ENCODE measurements at regions not wholly inside any gene's neighbourhood (a gene's known extent, or its start where the extent isn't known, plus 50 kb on each side); places are given as distances from the start of the nearest gene placed in this dataset.
A peak's percentile ranks its signal among the peaks of the same experiment; 100 is the strongest.

DNA sequence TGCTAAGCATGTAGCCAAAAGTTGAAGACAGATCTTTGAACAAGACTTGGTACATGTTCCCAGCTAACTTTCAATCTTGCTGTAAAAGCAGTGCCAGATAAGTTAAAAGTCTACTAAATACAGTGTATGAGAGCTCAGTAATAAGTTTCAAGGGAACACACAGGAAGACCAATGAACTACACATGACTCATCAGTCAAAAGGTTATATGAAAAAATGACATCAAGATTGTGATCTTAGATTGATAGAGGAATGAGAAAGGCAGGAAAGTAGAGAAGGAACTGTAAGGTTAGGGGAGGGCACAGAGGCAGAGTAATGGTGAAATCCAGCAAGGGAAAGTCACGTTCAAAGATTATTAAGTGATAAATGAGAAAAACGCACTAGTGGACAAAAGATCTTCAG is 249.9 kb upstream of the FLRT2 start:
- Histone ChIP-seq H3K4me1 (ENCODE audit: control insufficient read depth, extremely low read depth, insufficient read depth, low read length) (peaks cover 23% of the 10 kb centered on the region), H2AFZ (ENCODE audit: low read depth, low read length) (peak overlapping the region; percentile 27), H3K36me3 (ENCODE audit: control insufficient read depth in 2 of 2, extremely low read depth in 1 of 2, insufficient read depth in 2 of 2, low read length in 2 of 2) (no peaks in the 10 kb centered on the region), H4K20me1 (replicated peaks; ENCODE audit: control insufficient read depth, extremely low read depth, insufficient read depth, low read length) (no peaks in the 10 kb centered on the region), H3K27ac (ENCODE audit: insufficient read depth, low read depth, low read length) (peak overlapping the region; percentile 29), H3K4me3 (replicated peaks in 1 of 3; ENCODE audit: insufficient read depth in 1 of 3, low read depth in 1 of 3, low read length in 3 of 3) (no peak overlapping the region), H3K9me3 (replicated peaks; ENCODE audit: control insufficient read depth, insufficient read depth, low read length) (no peaks in the 10 kb centered on the region), H3K79me2 (ENCODE audit: control insufficient read depth, insufficient read depth, low read length) (no peaks in the 10 kb centered on the region), H3K9me1 (replicated peaks; ENCODE audit: control insufficient read depth, extremely low read depth, insufficient read depth, low read length) (no peaks in the 10 kb centered on the region), H3K4me2 (ENCODE audit: insufficient read depth, low read length) (peak overlapping the region; percentile 50), H3K9ac (replicated peaks; ENCODE audit: extremely low read depth, insufficient read depth, low read length) (no peak overlapping the region), H3K27me3 (ENCODE audit: control insufficient read depth in 2 of 2, insufficient read depth in 2 of 2, low read length in 2 of 2) (no peaks in the 10 kb centered on the region)
- DNase-seq (ENCODE audit: low read depth, low spot score): peak; percentile 69
- dilution Hi-C loops (cut with MboI; ENCODE audit: extremely low pct_ligation_motif_present, low sequenced_read_pairs) (no loop called here), intact Hi-C loops (cut with micrococcal nuclease) (no loop called here)
- no peak for FAIRE-seq
- TF ChIP-seq FOS (IDR thresholded peaks at IDR 0.05; ENCODE audit: borderline replicate concordance, insufficient read depth, low read length) (peak; percentile 73), JUN (IDR thresholded peaks at IDR 0.05; ENCODE audit: borderline replicate concordance, insufficient read depth, insufficient read length, low read depth) (peak; percentile 83), POLR2AphosphoS5 (IDR thresholded peaks at IDR 0.05; ENCODE audit: insufficient read depth, low read depth, low read length) (peak; percentile 28), GATA2 (IDR thresholded peaks at IDR 0.05; ENCODE audit: insufficient read depth, insufficient read length, low read depth, low read length) (peak; percentile 98), MYC (IDR thresholded peaks at IDR 0.05; ENCODE audit: low read depth, low read length) (no peak)
- no TSS peak for BruUV-seq (replicated peaks)
- POLR2A ChIA-PET: no interaction called here
- CTCF ChIA-PET: interaction anchor here (1.2 kb wide), 1 partner anchor 195 kb away, joined by 3 read pairs; no protein-coding TSS in a partner anchor

DNA sequence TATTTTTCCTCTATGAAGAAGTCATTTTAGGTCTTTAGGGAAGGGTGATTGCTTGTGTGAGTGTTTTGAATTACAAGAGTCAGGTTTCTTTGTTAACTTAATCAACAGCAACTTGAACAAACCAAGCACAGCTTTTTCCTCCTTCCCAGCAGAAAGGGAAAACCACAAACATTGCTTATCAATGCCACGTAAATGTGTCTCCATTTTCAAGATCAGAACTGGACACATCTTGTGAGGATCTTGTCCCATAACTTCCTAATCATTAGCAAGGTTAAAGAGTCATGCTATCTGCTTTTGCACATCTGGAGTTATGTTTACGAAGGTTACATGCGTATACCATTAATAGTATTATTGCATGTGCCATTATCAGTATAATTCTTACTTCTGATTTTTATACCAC is 248.0 kb upstream of the FLRT2 start:
- no peak for TF ChIP-seq POLR2AphosphoS5 (IDR thresholded peaks at IDR 0.05; ENCODE audit: insufficient read depth, low read depth, low read length)
- no peak for TF ChIP-seq FOS (IDR thresholded peaks at IDR 0.05; ENCODE audit: borderline replicate concordance, insufficient read depth, low read length)
- no peak for TF ChIP-seq GATA2 (IDR thresholded peaks at IDR 0.05; ENCODE audit: insufficient read depth, insufficient read length, low read depth, low read length)
- Histone ChIP-seq H4K20me1 (replicated peaks; ENCODE audit: control insufficient read depth, extremely low read depth, insufficient read depth, low read length) (no peaks in the 10 kb centered on the region), H3K27ac (ENCODE audit: insufficient read depth, low read depth, low read length) (no peak overlapping the region), H3K9me3 (replicated peaks; ENCODE audit: control insufficient read depth, insufficient read depth, low read length) (no peaks in the 10 kb centered on the region), H3K79me2 (ENCODE audit: control insufficient read depth, insufficient read depth, low read length) (no peaks in the 10 kb centered on the region), H3K36me3 (ENCODE audit: control insufficient read depth in 2 of 2, extremely low read depth in 1 of 2, insufficient read depth in 2 of 2, low read length in 2 of 2) (no peaks in the 10 kb centered on the region), H3K4me3 (replicated peaks in 1 of 3; ENCODE audit: insufficient read depth in 1 of 3, low read depth in 1 of 3, low read length in 3 of 3) (no peak overlapping the region), H3K4me1 (ENCODE audit: control insufficient read depth, extremely low read depth, insufficient read depth, low read length) (peaks cover 23% of the 10 kb centered on the region), H3K4me2 (ENCODE audit: insufficient read depth, low read length) (peak overlapping the region; percentile 51), H3K27me3 (ENCODE audit: control insufficient read depth in 2 of 2, insufficient read depth in 2 of 2, low read length in 2 of 2) (no peaks in the 10 kb centered on the region), H3K9me1 (replicated peaks; ENCODE audit: control insufficient read depth, extremely low read depth, insufficient read depth, low read length) (no peaks in the 10 kb centered on the region), H2AFZ (ENCODE audit: low read depth, low read length) (peak overlapping the region; percentile 34), H3K9ac (replicated peaks; ENCODE audit: extremely low read depth, insufficient read depth, low read length) (no peak overlapping the region)
- DNase-seq (ENCODE audit: low read depth, low spot score) (peak; percentile 45), FAIRE-seq (no peak)
- ChIA-PET POLR2A (no interaction called here), CTCF (no interaction called here)
- intact Hi-C loops (cut with micrococcal nuclease): no loop called here
- BruUV-seq (replicated peaks): no TSS peak
- dilution Hi-C loops (cut with MboI; ENCODE audit: extremely low pct_ligation_motif_present, low sequenced_read_pairs): no loop called here
